Embryonic facial prominence (tissue), 1 donor: ENCODE measurements at regions not wholly inside any gene's neighbourhood (a gene's known extent, or its start where the extent isn't known, plus 50 kb on each side); places are given as distances from the start of the nearest gene placed in this dataset.

Experiments
- DNase-seq: peaks from one replicate; pipeline ENCODE4 v3.0.0-alpha.2; 2016; ENCODE audit errors: extremely low spot score

DNA sequence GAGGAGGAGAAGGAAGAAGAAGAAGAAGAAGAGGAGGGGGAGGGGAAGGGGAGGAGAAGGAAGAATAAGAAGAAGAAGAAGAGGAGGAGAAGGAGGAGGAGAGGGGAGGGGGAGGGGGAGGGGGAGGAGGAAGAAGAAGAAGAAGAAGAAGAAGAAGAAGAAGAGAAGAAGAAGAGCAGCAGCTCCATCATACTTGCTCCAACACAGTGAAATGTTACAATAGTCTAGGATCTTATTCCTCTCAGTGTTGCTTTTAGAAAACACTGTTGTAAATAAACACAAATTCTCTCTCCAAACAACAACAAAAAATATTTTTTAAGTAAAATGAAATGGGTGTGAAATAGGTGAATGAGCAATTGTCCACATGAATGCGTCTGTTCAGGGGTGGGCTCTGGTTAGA lies 126.6 kb upstream of the KCNJ16 start:
- DNase-seq = no peak

DNA sequence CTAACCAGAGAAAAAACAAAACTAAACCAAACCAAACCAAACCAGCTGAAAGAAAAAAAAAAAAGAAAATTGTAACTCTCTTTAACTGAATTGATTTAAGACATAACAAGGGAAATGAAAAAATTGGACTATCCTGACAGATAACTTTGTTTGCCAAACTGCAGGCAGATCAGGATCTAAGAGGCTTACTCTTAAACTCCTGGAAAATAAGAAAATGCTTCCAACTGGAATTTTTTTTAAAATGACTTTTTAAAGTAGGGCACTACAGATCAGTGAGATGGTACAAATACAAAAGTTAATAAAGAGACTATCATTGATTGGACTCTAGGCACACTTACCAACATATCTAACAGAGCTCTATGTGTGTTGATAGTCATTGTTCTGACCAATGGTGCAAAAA lies 125.5 kb upstream of the KCNJ16 start:
- no peak for DNase-seq

DNA sequence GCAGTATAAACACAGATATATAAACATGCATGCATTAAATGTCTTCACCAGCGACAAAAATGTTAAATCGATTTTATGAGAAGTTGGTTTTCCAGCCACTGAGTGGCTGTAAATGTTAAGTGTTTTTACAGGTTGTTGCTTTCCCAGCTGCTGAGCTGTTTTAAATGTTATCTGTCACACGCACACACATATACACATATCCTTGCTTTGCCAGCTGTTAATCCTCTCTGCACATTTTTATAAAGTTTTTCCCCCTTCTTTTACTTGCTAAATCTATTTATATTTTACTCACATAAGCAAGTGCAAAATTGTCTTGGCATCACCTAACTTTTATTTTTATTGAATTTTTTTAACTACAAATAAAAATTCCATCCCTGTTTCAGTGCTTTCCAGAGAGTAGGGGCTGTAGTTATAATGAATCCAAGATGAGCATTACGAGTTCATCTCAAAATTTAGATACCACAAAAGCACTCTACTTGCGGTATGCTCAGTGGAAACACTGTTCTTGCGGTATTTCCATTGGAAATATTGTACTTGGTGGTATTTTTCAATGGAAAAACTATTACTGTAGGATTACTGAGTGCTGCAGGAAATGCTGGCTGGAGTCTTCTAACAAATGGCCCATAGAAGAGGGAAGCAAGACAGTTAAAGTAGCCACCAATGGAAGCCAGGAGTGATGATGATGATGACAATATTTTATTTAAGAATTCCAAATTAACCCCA lies 124.9 kb upstream of the KCNJ16 start:
- DNase-seq = peak; percentile 62

DNA sequence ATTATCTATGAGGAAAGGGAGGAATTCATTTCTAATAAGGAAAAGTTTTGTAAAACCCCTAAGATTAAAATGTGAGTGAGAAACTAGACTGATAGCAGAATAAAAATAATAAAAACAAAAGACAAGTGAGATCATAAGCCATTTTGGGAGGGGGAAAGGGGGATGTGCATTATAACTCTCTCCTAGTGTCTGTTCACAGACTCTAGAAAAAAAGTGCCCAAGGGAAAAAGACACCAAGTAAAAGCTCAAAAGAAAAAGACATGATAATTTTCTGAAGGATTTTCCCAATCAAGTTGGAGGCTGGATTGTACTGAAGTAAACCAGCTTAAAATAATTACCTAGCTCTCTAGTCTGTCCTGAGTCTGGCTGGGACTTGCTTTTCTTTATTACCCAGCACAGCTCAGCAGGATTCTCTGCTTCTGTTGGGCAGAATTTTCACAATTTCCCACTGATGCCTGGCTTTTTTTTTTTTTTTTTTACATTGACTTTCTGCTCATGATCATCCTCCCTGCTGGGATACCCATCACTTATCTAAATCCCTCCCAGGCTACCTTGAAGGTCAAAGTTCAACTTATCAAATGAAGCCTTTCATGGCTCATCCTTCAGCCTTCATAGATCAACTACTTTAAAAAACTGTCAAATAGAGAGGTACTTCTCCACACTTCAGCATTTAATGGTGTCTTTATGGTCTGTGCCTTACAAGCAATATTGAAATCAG lies 124.2 kb upstream of the KCNJ16 start:
- no peak for DNase-seq

DNA sequence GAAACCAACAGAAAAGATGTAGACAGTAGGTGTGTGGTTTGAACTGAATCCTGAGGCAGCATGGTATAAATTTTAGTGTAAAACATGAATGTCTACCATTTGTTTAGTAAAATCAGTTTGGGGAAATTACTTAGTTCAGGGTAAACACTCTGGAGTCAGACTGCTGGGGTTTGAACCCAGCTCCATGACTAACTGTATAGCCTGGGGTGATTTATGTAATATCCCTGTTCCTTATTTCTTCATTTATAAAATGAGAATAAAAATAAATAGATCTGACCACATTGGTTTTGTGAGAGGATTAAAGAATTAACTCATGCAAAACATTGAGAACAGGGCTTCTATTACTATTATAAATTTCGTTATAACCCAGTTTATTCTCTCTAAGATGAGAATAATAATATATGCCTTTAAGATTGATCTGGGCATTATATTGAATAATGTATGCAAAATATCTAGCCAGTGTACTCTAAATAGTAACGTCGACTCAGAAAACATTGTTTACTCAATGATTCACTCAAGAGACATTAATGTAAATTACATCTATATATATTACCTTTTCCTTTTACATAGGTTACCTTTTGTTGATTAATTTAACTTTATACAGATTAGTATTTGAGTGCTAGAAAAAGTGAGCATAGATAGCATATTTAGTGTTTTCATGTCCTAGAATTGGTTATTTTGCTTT lies 120.6 kb upstream of the KCNJ16 start:
- DNase-seq = no peak

DNA sequence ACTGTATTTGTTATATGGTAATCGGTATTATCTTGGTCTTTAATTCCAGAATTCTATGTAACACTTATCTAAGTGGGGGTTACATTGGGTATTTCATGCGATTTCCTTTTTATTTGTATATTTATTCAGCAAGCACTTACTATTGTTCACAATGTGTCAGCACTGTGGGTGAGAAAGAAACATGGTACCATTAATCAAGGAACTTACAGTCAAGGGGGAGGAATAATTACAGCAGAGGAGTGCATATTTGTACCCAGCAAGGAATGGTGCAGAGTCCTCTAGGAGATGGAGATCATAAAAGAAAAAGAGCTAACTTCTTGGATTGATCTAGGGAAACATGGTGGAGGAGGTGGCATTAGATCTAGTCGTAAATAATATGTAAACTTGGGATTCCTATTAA lies 117.0 kb upstream of the KCNJ16 start:
- DNase-seq = no peak

DNA sequence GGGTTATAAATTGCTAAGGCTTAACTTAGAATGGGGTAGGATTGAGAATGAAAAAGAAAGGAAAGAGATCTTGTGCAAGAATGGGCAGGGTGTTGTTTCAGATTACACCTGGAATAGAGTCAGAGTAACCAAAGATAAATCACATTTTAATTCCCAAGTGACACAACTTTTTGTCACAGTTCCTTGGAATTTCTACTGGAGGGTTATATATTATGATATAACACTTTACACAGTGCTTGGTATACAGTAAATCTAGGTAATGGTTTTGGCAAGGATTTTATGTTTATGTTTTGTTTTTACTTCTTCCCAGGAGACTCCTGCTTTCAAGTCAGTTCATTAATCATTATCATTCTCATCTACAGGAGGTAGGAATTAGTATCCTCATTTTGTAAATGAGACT lies 115.7 kb upstream of the KCNJ16 start:
- no peak for DNase-seq

DNA sequence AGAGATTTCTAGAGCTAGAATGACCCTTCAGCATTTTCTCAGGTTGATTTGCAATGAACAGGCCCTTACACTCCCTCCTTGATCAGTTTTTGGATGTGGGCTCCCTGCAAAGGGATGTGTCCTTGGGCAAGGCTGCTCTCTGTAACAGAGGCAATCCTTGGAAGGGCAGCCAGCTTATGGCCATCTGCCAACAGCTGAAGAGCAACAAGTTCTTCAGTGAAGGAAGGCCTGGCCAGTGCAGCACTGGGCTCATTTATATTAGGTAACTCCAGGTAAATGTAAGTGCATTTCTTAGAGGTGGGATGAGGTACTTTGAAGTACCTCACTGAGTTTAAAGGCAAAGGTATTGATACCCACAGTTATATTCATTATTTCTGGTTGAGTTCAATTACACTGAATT lies 114.3 kb upstream of the KCNJ16 start:
- no peak for DNase-seq

DNA sequence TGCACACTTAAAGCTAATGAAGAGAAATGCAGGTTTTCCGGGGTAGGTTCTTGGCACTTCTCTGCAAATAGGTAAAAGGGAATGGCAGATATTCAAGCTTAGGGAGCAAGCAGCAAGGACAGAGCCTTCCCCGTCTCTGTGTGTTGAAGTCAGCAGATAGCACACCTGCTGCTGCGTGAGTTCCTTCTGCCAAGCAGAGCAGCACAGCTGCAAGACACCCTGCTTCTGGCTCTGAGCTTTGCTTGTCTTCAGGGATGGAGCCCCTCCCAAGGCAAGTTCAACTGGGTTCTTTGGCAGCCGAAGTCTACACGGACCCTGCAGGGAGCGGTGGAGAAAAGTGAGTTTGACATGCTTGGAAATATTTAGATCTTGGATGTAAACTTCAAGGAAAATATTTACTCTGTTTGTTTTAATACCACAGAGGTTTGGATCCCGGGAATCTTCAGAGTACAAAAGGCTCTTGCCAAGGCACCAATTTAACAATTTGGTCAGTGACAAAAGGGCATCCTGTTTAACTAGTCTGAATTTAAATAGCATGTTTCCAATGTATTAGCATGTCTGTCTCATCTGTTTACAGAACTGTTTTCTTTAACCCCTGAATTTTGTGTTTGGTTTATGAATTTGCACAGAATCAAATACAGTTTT lies 113.4 kb upstream of the KCNJ16 start:
- no peak for DNase-seq

DNA sequence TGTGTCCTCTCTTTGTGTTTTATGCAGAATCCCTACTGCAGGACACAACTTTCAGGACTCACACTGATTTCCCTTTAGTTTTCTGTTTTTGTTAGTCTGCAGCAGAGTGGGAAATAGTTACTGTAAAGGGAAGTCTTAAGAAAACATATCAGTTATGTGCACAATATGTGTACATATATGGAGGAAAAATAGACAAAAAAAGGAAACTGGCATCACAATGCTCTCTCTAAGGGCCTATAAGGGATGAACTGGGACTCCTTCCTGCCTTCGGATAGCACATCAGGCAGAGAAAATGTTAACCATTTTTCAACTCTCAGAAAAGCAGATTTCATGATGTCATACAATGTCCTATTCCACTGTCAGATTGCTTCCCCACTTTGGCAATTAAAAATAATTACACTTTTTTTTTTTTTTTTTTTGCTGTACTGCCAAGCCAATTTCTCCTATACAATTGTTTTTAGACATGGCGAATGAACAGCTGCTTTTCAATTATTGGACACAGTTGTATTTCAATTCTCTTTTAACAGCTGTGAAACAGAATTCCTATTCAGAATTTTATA lies 112.5 kb upstream of the KCNJ16 start:
- DNase-seq = no peak

DNA sequence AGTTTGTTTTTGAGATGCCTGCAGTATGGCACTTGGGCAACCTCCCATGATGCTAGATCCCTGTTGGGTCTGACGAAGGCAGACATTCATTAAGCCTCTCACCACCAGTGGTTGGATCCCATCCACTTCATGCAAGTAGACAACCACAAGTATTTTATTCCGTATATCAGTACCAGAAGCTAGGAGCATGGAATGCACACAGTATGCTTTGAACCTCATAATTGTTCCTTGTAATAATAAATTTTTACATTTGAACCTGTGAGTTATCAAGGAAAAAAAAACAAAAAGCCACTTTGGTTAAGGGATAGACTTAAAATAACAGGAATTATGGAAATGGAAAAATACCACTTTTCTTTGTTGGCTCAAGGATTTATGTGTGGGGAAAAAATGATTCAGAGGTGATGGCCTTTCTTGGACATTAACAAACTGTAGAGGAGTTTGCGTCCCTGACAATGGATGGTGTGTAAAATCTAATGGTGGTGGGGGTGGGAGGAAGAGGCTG lies 107.1 kb upstream of the KCNJ16 start:
- DNase-seq = no peak

DNA sequence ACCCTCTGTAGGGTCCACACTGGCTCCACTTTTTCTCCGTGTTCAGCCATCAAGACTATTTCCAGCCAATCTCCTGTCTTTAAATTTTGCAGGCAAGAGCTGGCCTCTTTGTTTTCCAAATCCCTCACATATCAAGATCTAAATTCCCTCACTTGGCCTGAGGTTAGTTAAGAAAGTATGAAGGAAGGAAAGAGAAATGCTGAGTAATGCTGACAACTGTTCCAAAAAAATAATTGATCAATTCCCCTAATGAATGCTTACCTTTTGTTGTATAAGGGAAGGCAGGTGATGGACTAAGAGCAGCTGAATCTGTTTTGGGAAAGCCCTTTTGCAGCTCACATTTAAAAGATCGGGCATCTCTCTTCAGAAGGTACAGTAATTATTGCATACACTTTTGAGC lies 105.1 kb upstream of the KCNJ16 start:
- no peak for DNase-seq

DNA sequence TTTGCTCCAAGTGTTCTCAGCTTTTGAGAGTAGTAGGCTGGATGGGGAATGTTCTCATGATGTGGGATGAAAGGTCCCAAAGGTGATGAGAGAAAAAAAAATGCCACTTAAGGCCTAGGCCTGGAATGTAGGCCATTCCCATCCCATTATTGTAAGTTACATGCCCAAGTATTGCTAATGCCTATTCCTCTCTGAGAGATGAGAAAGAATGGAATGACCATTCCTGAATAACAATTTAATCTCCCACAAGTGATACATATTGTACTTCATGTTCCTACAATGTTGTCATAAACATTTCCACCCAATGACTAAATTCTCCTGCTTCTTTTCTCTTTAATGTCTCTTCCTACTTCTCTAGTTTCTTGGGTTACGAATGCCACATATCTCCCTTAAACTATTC lies 102.8 kb upstream of the KCNJ16 start:
- DNase-seq = no peak

DNA sequence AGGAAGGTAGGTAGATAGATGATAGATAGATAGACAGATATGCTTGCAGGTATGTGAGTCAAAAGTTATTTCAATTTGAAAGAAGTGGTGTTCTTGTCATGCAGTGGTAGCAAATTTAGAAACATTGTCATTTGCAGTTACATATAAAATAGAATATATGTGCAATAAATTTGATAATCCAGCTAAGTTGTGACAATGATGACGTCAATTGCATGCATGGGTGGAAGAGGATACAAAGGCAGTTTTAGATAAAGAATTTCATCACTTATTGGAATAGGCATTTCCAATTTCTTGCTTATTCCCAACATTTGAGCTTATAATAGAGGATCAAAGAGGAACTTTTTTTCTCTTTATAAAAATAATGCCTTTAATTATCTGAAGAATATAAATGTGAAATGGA lies 99.2 kb upstream of the KCNJ16 start:
- DNase-seq = no peak

DNA sequence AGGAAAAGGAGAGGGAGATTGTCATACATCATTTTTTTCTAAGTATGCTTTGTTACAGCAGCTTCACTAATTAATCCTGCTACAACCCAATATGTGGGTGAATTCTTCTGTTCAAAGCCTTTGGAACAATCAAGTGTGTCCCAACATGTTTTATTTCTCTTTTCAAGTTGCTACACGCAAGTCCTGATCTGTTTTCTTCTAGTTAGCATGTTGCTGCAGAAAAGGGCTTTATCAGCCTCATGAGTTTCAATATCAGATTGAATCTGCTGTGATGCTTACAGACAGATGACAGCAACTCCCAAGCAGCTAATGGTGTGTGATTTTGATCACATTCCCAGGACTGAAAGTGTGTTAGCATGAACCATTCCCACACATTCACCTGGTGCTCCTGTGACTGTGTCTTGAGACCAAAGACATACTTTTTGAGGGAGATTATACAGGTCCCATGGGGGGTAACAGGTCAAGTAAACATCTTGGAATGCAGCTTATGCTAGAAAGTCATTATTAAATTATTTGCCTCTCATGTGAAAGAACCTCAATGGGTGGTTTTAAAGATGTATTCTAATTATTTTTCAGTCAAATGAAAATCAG lies 96.9 kb upstream of the KCNJ16 start:
- no peak for DNase-seq

DNA sequence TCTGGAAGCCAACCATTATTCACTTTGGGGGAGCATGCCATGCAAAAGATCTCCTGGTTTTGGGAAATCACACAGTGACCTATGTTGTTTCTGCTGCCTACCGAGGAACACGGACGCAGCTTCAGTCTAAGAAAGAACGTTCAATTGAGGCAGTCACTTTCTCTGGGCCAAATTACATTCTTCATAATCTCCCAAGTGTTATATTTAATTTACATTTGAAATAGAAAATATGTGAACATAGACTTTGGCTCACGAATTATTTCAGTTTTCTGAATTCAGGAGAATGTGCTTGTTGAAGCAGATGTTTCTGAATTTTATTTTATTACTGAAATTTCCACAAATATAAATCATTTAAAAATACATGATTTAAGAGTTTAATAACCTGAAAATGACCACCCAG lies 93.6 kb upstream of the KCNJ16 start:
- no peak for DNase-seq

DNA sequence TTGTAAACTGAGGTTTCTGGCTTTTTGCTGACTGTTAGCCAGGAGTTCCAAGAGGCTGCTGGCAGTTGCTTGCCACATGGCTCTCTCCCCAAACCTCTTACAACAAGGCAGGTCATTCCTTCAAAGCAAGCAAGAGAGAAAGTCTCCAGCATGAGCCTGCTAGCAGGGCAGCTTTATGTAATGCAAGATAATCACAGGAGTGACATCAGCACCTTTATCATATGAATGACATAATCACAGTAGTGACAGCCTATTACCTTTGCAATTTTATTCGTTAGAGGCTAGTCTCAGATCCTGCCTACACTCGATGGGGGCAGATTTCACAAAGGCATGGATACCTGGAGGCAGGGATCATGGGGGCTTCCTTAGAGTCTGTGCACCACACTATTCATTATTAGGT lies 79.5 kb upstream of the KCNJ16 start:
- DNase-seq = no peak

DNA sequence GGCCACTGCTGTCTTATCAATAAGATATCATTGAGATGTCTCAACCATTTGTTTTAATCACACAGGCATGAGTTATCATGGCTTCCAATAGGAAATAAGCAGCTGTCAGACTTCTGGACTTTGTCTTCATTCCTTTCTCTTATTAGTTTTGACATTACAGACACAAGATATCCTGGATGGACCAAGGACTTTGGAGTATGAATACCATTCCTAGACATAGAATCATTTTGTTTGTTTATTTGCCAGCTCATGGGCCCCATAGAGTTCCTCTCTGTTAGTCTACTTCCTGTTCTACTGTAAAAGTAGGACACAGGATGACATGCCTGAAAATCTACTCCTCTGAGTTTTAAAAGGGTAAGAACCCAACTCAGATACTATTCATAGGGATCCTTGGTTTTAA lies 77.7 kb upstream of the KCNJ16 start:
- no peak for DNase-seq

DNA sequence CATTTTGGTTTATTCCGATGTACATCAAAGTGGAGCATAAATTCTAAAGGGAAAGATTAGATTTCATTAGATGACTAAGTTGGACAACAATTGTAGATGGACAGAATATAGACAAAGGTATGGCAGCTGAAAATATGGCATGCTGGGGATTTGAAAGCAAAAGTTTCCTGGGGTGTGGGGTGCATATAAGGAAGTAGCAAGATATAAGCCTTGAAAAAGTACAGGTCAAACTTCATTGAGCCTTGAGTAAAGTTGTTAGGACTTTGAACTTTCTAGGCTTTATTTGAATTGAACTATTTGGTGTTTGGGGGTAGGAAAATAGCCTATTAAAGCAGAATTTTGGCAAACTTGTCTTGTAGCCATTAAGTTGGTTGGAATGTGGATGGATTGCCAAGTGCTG lies 75.8 kb upstream of the KCNJ16 start:
- DNase-seq = no peak

DNA sequence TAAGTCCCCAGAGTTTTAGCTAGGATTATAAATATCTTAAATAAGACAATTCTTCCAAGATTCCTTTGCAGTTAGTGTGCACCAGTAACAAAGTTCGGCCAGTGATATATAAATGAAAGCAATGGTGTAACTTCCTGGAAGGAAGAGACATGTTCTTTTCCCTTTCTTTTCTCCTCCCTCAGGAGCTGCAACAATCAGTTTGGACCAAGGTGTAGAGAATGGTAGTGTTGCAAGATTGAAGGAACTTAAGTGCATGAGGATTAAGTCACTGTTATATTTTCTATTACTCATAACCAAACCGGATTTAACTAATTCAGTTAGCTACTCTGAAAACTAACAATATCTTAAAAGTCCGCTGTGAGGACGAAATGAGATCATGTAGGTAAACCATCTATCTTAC lies 68.9 kb upstream of the KCNJ16 start:
- DNase-seq = no peak

DNA sequence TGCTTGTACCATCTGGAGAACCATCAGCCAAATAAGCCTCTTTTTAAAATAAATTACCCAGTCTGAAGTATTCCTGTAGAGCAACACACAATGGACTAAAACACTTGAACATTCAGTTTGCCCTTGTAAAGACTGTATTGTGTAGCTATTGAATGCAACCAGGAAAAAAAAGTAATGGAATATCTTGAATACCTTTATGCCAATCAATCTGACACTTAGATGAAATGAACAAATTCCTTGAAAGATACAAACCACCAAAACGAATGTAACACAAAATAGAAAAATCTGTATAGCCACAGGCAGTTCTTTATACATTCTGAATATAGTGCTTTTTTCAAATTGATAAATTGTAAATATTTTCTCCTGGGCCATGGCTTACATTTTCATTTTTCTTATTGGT lies 63.3 kb upstream of the KCNJ16 start:
- no peak for DNase-seq

DNA sequence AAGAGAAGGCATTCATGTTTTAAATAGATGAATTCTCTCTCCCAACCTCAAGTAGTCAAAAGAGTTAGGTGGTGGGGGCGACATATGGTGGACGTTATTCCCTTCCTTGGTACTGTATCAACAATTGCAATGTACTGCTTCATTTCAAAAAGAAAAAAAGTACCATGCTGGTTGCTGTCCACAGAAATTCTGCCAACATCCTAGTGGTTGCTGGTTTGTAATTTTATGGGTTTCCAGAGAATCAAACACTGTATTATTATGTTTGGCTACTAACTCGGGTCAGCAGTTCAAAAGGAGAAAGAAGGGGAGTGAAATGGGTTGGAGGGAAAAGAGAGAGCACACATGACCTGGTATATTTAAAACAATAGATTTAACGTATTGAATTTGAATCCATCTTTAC lies 61.1 kb upstream of the KCNJ16 start:
- DNase-seq = no peak
